Activated CD4-positive, alpha-beta memory T cell treated with anti-CD3 and anti-CD28 coated beads for 36 hours (primary cell): ENCODE measurements at regions not wholly inside any gene's neighbourhood (a gene's known extent, or its start where the extent isn't known, plus 50 kb on each side); places are given as distances from the start of the nearest gene placed in this dataset.
"Not testable (repeated sequence)": the region's sequence is repeated elsewhere in the genome, so short reads cannot be mapped to it uniquely, and the experiment has no call there.

Experiments
- CTCF ChIA-PET: fragments of 350-600 bp; sonication (Branson Sonifier 250); formaldehyde crosslinking; loops from one replicate; lab custom pipeline; 2021; ENCODE audit warnings: antibody characterized with exemption, inconsistent platforms; lab: Charles Lee
- POLR2A ChIA-PET: fragments of 350-600 bp; sonication (Branson Sonifier 250); formaldehyde crosslinking; loops from one replicate; lab custom pipeline; 2021; ENCODE audit warnings: antibody characterized with exemption; lab: Charles Lee
- DNase-seq: peaks from one replicate; pipeline ENCODE4 v3.0.0-alpha.2; 2020
- H3K27ac Mint-ChIP-seq: one replicate; pipeline ENCODE4 v1.8.0; 2021; ENCODE audit warnings: mixed read lengths
- H3K27me3 Mint-ChIP-seq: one replicate; pipeline ENCODE4 v1.8.0; 2021; ENCODE audit warnings: mixed read lengths
- H3K36me3 Mint-ChIP-seq: one replicate; pipeline ENCODE4 v1.8.0; 2021; ENCODE audit warnings: mixed read lengths
- H3K4me1 Mint-ChIP-seq: one replicate; pipeline ENCODE4 v1.8.0; 2021; ENCODE audit warnings: low read depth, mixed read lengths
- H3K4me3 Mint-ChIP-seq: one replicate; pipeline ENCODE4 v1.8.0; 2021; ENCODE audit warnings: mild to moderate bottlenecking, mixed read lengths
- H3K9me3 Mint-ChIP-seq: one replicate; pipeline ENCODE4 v1.8.0; 2021; ENCODE audit warnings: mixed read lengths
- intact Hi-C: fragments of 100-400 bp; cut with micrococcal nuclease; formaldehyde crosslinking; loops from one replicate; pipeline ENCODE4 v1.15.1; 2023

DNA sequence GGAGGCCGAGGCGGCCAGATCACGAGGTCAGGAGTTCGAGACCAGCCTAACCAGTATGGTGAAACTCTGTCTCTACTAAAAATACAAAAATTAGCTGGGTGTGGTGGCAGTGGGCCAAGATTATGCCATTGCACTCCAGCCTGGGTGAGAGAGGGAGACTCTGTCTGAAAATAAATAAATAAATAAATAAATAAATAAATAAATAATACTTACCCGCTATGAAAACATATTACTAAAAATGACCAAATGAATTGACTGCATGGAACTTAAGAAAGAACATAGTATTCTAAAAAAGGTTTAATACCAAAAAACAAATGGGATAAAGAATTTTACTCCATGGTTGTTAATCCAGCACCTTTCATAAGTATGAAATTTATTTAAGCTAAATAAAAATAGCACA is 305.0 kb downstream of the GATA3 start:
- Mint-ChIP-seq H3K4me3 (no peak overlapping the region), H3K27me3 (no peaks in the 10 kb centered on the region), H3K27ac (no peak overlapping the region), H3K9me3 (no peaks in the 10 kb centered on the region), H3K36me3 (peaks cover 2% of the 10 kb centered on the region), H3K4me1 (peaks cover 44% of the 10 kb centered on the region)
- ChIA-PET POLR2A (interaction anchor here (1.8 kb wide), 1 partner anchor 34 kb away, joined by 5 read pairs; no protein-coding TSS in a partner anchor), CTCF (no interaction called here)
- intact Hi-C loops = no loop called here
- DNase-seq = no peak

- H3K4me3 Mint-ChIP-seq = no peak overlapping the region
- POLR2A ChIA-PET = interaction anchor here (0.8 to 1.8 kb wide), 4 partner anchors 28 to 299 kb away, joined by 3 to 7 read pairs (median 4); no protein-coding TSS in a partner anchor
- H3K9me3 Mint-ChIP-seq = no peaks in the 10 kb centered on the region
- H3K27ac Mint-ChIP-seq = no peak overlapping the region
- peaks cover 48% of the 10 kb centered on the region for H3K4me1 Mint-ChIP-seq
- peaks cover 2% of the 10 kb centered on the region for H3K36me3 Mint-ChIP-seq
- DNase-seq = no peak
- no peaks in the 10 kb centered on the region for H3K27me3 Mint-ChIP-seq
- intact Hi-C loops = loop anchor here (2.0 to 10.0 kb wide), 3 partner anchors 44 to 300 kb away; no protein-coding TSS in a partner anchor
- CTCF ChIA-PET = interaction anchor here (1.0 kb wide), 1 partner anchor 205 kb away, joined by 3 read pairs; no protein-coding TSS in a partner anchor
Measured at GRCh38 chr10:8360365-8360764, 305.9 kb downstream of the GATA3 start.

DNA sequence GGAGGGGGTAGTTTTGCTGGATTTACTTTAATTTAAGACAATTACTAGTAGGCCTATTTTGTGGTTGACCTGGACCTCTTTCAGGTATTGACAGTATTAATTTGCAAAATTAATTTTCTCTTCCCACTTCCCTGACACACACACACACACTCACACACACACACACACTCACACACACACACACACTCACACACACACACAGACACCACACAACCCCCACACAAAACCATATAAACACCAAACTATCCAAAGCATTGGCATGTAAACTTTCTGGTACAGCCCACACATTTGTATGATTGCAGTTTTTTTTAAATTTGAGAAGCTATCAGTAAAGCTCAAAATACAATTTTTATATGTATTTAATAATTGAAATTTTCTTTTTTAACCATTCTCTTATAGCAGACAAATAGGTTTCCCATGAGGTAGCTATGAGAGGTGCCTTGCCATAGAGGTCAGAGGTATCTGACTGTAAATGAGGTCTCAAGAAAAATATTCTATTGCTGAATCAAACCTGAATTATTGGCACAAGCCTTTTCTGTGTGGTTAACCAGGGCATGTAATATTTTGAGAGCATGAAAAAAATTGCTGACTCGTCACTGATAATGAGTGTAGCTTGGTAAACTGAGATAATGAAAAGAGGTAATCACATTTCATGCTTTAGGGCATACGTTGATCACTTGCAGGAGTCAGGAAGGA is 306.5 kb downstream of the GATA3 start:
- DNase-seq = no peak
- Mint-ChIP-seq H3K9me3 (no peaks in the 10 kb centered on the region), H3K27ac (peak overlapping the region; percentile 44), H3K4me1 (peaks cover 53% of the 10 kb centered on the region), H3K4me3 (no peak overlapping the region), H3K27me3 (no peaks in the 10 kb centered on the region), H3K36me3 (peaks cover 2% of the 10 kb centered on the region)
- intact Hi-C loops = loop anchor here (1.0 to 10.0 kb wide), 4 partner anchors 23 to 300 kb away; no protein-coding TSS in a partner anchor
- CTCF ChIA-PET = interaction anchor here (1.0 kb wide), 1 partner anchor 204 kb away, joined by 3 read pairs; no protein-coding TSS in a partner anchor
- POLR2A ChIA-PET = interaction anchor here (0.8 to 1.8 kb wide), 4 partner anchors 28 to 299 kb away, joined by 3 to 7 read pairs (median 4); no protein-coding TSS in a partner anchor

- Mint-ChIP-seq H3K27me3 (no peaks in the 10 kb centered on the region), H3K4me3 (no peak overlapping the region), H3K36me3 (peaks cover 2% of the 10 kb centered on the region), H3K27ac (peak overlapping the region; percentile 44), H3K4me1 (peaks cover 58% of the 10 kb centered on the region), H3K9me3 (no peaks in the 10 kb centered on the region)
- POLR2A ChIA-PET = interaction anchor here (1.4 to 1.8 kb wide), 3 partner anchors 29 to 41 kb away, joined by 4 to 7 read pairs (median 5); no protein-coding TSS in a partner anchor
- CTCF ChIA-PET = no interaction called here
- intact Hi-C loops = loop anchor here (1.0 to 10.0 kb wide), 4 partner anchors 23 to 301 kb away; no protein-coding TSS in a partner anchor
- DNase-seq = peak; percentile 54
Measured at GRCh38 chr10:8361510-8361844, 307.0 kb downstream of the GATA3 start.

DNA sequence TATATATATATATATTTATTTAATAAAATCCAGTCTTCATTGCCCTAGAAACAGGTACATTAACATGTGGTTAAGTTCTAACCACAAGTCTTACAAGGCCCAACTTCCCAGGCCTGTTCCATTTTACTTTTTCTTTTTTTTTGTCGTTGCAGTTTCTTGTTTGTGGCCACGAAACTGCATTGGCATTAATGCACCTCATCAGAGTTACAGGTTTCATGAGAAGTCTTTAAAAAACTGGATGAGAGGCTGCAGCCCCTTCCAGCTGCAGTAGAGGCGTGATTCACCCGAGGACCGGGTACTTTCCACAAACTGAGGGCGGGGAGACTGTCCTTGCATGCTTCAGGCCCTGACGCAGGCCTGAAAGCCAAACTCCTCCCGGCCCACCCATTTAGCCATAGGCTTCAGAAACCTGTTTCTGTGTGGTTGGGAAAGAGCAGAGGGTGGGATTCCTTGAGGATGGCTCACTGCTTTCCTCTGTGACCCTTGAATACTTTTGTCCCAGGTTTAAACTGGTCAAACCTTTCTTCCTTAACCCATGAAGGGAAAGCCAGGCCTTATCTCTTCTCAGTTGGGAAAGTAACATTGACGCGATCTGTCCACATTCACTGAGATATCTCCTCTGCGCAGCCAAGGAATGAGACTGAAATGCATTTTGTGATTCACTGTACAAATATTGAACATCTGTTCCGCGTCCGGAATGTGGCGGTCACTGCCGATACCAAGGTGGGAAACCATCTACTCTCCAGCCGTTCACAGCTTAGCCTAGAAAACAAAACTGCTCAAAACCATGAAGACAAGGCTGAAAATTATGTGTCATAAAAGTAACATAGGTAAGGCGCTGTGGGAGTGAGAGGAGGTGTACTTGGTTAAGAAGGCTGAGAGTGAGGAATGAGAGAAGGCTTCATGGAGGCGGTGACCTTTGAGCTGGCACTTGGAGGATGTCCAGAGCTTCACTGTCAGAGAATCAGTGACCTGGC is 311.7 kb downstream of the GATA3 start:
- DNase-seq = peak; percentile 82
- H3K4me1 Mint-ChIP-seq = peaks cover 58% of the 10 kb centered on the region
- H3K4me3 Mint-ChIP-seq = no peak overlapping the region
- H3K27me3 Mint-ChIP-seq = no peaks in the 10 kb centered on the region
- ChIA-PET POLR2A (interaction anchor here (1.1 to 1.7 kb wide), 4 partner anchors 34 to 41 kb away, joined by 3 to 10 read pairs (median 4); no protein-coding TSS in a partner anchor), CTCF (interaction anchor here (0.7 to 1.0 kb wide), 4 partner anchors 18 to 80 kb away, joined by 3 to 4 read pairs (median 3); no protein-coding TSS in a partner anchor)
- intact Hi-C loops = loop anchor here (2.0 to 10.0 kb wide), 2 partner anchors 37 to 231 kb away; no protein-coding TSS in a partner anchor
- H3K36me3 Mint-ChIP-seq = peaks cover 2% of the 10 kb centered on the region
- peak overlapping the region; percentile 91 for H3K27ac Mint-ChIP-seq
- peaks cover 3% of the 10 kb centered on the region for H3K9me3 Mint-ChIP-seq

DNA sequence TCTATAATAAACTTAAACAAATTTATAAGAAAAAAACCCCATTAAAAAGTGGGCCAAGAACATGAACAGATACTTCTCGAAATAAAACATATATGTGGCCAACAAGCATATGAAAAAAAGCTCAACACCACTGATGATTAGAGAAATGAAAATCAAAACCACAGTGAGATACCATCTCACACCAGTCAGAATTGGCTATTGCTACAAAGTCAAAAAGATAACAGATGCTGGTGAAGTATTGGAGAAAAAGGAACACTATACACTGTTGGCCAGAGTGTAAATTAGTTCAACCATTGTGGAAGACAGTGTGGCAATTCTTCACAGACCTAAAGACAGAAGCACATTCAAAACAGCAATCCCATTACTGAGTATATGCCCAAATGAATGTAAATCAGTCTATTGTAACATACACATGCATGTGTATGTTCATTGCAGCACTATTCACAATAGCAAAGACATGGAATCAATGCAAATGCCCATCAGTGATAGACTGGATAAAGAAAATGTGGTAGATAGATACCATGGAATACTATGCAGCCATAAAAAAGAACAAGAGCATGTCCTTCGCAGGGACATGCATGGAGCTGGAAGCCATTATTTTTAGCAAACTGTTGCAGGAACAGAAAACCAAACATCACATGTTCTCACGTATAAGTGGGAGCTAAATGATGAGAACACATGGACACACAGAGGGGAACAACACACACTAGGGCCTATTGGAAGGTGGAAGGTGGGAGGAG is 313.4 kb downstream of the GATA3 start:
- H3K9me3 Mint-ChIP-seq, H3K27ac Mint-ChIP-seq, H3K36me3 Mint-ChIP-seq, DNase-seq, H3K27me3 Mint-ChIP-seq, H3K4me3 Mint-ChIP-seq, CTCF ChIA-PET: not testable (repeated sequence)
- H3K4me1 Mint-ChIP-seq = peaks cover 48% of the 10 kb centered on the region
- intact Hi-C loops = loop anchor here (2.0 to 10.0 kb wide), 2 partner anchors 35 to 233 kb away; no protein-coding TSS in a partner anchor
- POLR2A ChIA-PET = interaction anchor here (1.1 kb wide), 1 partner anchor 43 kb away, joined by 3 read pairs; no protein-coding TSS in a partner anchor

GRCh38 chr10:8369666-8370065 is 315.2 kb downstream of the GATA3 start:
- H3K36me3 Mint-ChIP-seq = peaks cover 2% of the 10 kb centered on the region
- intact Hi-C loops = loop anchor here (10.0 kb wide), 1 partner anchor 235 kb away; no protein-coding TSS in a partner anchor
- H3K27me3 Mint-ChIP-seq = no peaks in the 10 kb centered on the region
- POLR2A ChIA-PET = no interaction called here
- peaks cover 3% of the 10 kb centered on the region for H3K9me3 Mint-ChIP-seq
- H3K27ac Mint-ChIP-seq = peak overlapping the region; percentile 42
- CTCF ChIA-PET = interaction anchor here (0.7 kb wide), 1 partner anchor 452 kb away, joined by 4 read pairs; no protein-coding TSS in a partner anchor
- peaks cover 33% of the 10 kb centered on the region for H3K4me1 Mint-ChIP-seq
- DNase-seq = peak; percentile 43
- H3K4me3 Mint-ChIP-seq = no peak overlapping the region

GRCh38 chr10:8374334-8374733 is 319.8 kb downstream of the GATA3 start:
- Mint-ChIP-seq H3K36me3 (peaks cover 2% of the 10 kb centered on the region), H3K27me3 (no peaks in the 10 kb centered on the region), H3K27ac (no peak overlapping the region), H3K9me3 (no peaks in the 10 kb centered on the region), H3K4me3 (no peak overlapping the region), H3K4me1 (peaks cover 15% of the 10 kb centered on the region)
- ChIA-PET POLR2A (no interaction called here), CTCF (no interaction called here)
- DNase-seq = no peak
- intact Hi-C loops = no loop called here

DNA sequence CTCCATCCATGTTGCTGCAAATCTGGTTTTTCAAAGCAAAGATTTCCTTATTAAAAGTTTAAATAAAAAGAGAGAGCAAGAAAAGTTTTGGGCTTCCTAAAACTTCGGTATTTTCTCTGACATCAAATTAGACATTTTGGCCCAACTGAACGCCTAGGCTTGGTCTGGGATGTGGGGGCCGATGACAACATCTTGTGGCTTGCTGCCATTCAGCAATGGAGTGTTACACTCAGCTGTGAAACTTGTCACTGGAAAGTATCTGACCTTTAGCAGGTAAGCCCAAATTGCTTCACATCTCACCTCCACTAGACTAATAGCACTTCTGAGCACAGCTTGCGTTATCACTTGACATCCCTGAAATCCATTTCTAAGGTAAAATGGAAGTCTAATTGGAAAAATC is 320.6 kb downstream of the GATA3 start:
- Mint-ChIP-seq H3K9me3 (no peaks in the 10 kb centered on the region), H3K27me3 (no peaks in the 10 kb centered on the region), H3K4me3 (no peak overlapping the region), H3K4me1 (peaks cover 9% of the 10 kb centered on the region), H3K36me3 (peaks cover 2% of the 10 kb centered on the region), H3K27ac (no peak overlapping the region)
- CTCF ChIA-PET = no interaction called here
- intact Hi-C loops = no loop called here
- no peak for DNase-seq
- POLR2A ChIA-PET = interaction anchor here (0.8 kb wide), 1 partner anchor 55 kb away, joined by 3 read pairs; no protein-coding TSS in a partner anchor

GRCh38 chr10:8378198-8378983 is 323.9 kb downstream of the GATA3 start:
- no peak overlapping the region for H3K4me3 Mint-ChIP-seq
- H3K27me3 Mint-ChIP-seq = no peaks in the 10 kb centered on the region
- POLR2A ChIA-PET = no interaction called here
- intact Hi-C loops = no loop called here
- H3K9me3 Mint-ChIP-seq = no peaks in the 10 kb centered on the region
- CTCF ChIA-PET = no interaction called here
- H3K36me3 Mint-ChIP-seq = no peaks in the 10 kb centered on the region
- DNase-seq = no peak
- H3K27ac Mint-ChIP-seq = no peak overlapping the region
- H3K4me1 Mint-ChIP-seq = peaks cover 8% of the 10 kb centered on the region
